ENCODE measurements at regions not wholly inside any gene's neighbourhood (a gene's known extent, or its start where the extent isn't known, plus 50 kb on each side); places are given as distances from the start of the nearest gene placed in this dataset.

DNA sequence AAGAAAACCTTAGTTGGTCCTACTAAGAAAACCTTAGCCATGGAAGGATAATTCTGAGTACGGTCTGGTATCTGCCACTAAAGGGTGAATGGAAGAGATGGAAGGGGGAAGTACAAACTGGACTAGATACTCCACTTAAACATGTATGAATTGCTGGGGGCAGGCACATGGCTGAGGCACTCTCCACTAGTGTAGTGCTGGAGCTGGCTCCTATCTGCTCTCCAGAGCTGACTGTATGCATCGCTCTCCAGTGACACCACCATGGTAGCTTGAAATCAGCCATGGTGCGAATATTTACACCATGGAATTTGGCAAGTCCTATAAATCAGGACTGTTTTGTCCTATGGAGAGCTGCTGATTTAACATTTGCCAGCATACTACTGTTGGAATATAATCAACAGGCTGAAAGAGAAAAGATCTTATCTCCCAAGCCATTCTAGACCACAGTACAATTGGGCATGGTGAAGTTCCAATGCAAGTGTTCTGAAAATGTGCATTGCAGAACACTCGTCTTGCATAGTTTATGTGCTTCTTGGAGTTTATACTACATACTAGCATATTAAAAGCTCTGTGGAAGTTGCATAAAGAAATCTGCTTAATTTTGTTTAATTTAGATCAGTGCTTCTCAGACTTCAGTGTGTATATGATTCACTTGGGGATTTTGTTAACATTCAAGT is 277.4 kb downstream of the TDRD15 start:
- TF ChIP-seq POLR2A (IDR thresholded peaks at IDR 0.05) (no peak), CTCF (IDR thresholded peaks at IDR 0.05) (no peak)

Data from heart left ventricle (tissue), 13 donors.